Mucosa of descending colon (tissue), 3 donors: ENCODE measurements at regions not wholly inside any gene's neighbourhood (a gene's known extent, or its start where the extent isn't known, plus 50 kb on each side); places are given as distances from the start of the nearest gene placed in this dataset.
A peak's percentile ranks its signal among the peaks of the same experiment; 100 is the strongest.

Experiments
- ATAC-seq: fragments of 200-7000 bp; cut with Tn5 transposase; one replicate; pipeline ENCODE4 v1.9.1; 2020; ENCODE audit warnings: mild to moderate bottlenecking, moderate library complexity
- DNase-seq, 3 donors: peaks; one replicate each; pipeline ENCODE4 v3.0.0-alpha.2; 2020
- H3K36me3 ChIP-seq: fragments of 200-600 bp; one replicate; pipeline ENCODE4 v1.8.0; 2021; ENCODE audit warnings: low read depth, mild to moderate bottlenecking
- H3K4me1 ChIP-seq: fragments of 200-600 bp; one replicate; pipeline ENCODE4 v1.8.0; 2021; ENCODE audit warnings: low read depth, mild to moderate bottlenecking
- H3K4me3 ChIP-seq: fragments of 200-600 bp; one replicate; pipeline ENCODE4 v1.8.0; 2021; ENCODE audit warnings: mild to moderate bottlenecking
- H3K9me3 ChIP-seq: fragments of 200-600 bp; one replicate; pipeline ENCODE4 v1.8.0; 2021; ENCODE audit warnings: mild to moderate bottlenecking
- CTCF ChIP-seq: fragments of 200-600 bp; IDR thresholded peaks from one replicate; pipeline ENCODE4 v1.8.0; 2022; ENCODE audit warnings: antibody characterized with exemption, mild to moderate bottlenecking
- intact Hi-C, 2 donors: fragments of 100-400 bp; cut with DNase I in 1 of 2; cut with micrococcal nuclease in 1 of 2; formaldehyde crosslinking; loops; one replicate each; pipeline versions ENCODE4 v1.11.0 to v1.11.1; 2022; cut with DNase I, micrococcal nuclease
- donor health status: DM: no; HTN: no; CAD: no; lungs with moderate emphysema.
- donor health status: DM: no; HTN: no; CAD: no.
- donor health status: DM: no; HTN: yes; CAD: no.

GRCh38 chr10:78772986-78773530, 295.7 kb upstream of the ZMIZ1 start:
- ATAC-seq: no peak

GRCh38 chr10:78774614-78774998, 294.2 kb upstream of the ZMIZ1 start:
- H3K4me1 ChIP-seq: peaks cover 6% of the 10 kb centered on the region
- H3K4me3 ChIP-seq: no peak overlapping the region
- intact Hi-C loops: no loop called here
- ATAC-seq (no peak), DNase-seq (no peak)
- no peak for TF ChIP-seq CTCF
- no peaks in the 10 kb centered on the region for H3K36me3 ChIP-seq
- H3K9me3 ChIP-seq: no peaks in the 10 kb centered on the region

More at GRCh38 chr10:78772986-78773530, 295.7 kb upstream of the ZMIZ1 start:
- no peaks in the 10 kb centered on the region for H3K9me3 ChIP-seq
- H3K36me3 ChIP-seq: no peaks in the 10 kb centered on the region
- H3K4me3 ChIP-seq: no peak overlapping the region
- peaks cover 6% of the 10 kb centered on the region for H3K4me1 ChIP-seq
- no peak for TF ChIP-seq CTCF
- intact Hi-C loops: no loop called here
- no peak for DNase-seq

GRCh38 chr10:78774999-78775711, 293.6 kb upstream of the ZMIZ1 start:
- H3K4me1 ChIP-seq: peaks cover 6% of the 10 kb centered on the region
- no peaks in the 10 kb centered on the region for H3K36me3 ChIP-seq
- peak in 1 of 3 donors; percentile 17 for DNase-seq
- H3K9me3 ChIP-seq: no peaks in the 10 kb centered on the region
- intact Hi-C loops: no loop called here
- no peak overlapping the region for H3K4me3 ChIP-seq
- no peak for TF ChIP-seq CTCF
- peak; percentile 15 for ATAC-seq

- no peak for ATAC-seq
- Histone ChIP-seq H3K4me3 (no peak overlapping the region), H3K9me3 (no peaks in the 10 kb centered on the region), H3K4me1 (peaks cover 6% of the 10 kb centered on the region), H3K36me3 (no peaks in the 10 kb centered on the region)
- DNase-seq: no peak
- TF ChIP-seq CTCF: no peak
- intact Hi-C loops: no loop called here
Measured at GRCh38 chr10:78775891-78776290, 292.9 kb upstream of the ZMIZ1 start.

GRCh38 chr10:78776756-78777155, 292.0 kb upstream of the ZMIZ1 start:
- no peak for ATAC-seq

More at GRCh38 chr10:78776756-78777155, 292.0 kb upstream of the ZMIZ1 start:
- H3K36me3 ChIP-seq: no peaks in the 10 kb centered on the region
- intact Hi-C loops: no loop called here
- no peak overlapping the region for H3K4me3 ChIP-seq
- peaks cover 6% of the 10 kb centered on the region for H3K4me1 ChIP-seq
- TF ChIP-seq CTCF: no peak
- DNase-seq: no peak
- H3K9me3 ChIP-seq: no peaks in the 10 kb centered on the region
